Lower leg skin (tissue), 3 donors: ENCODE measurements at regions not wholly inside any gene's neighbourhood (a gene's known extent, or its start where the extent isn't known, plus 50 kb on each side); places are given as distances from the start of the nearest gene placed in this dataset.

Source experiments
- CTCF ChIP-seq, 3 donors: fragments of 450-650 bp; IDR thresholded peaks; one replicate each; pipeline ENCODE4 v1.5.1; 2016; ENCODE audit warnings: antibody characterized with exemption in 3 of 3, mild to moderate bottlenecking in 3 of 3, moderate library complexity in 2 of 3
- POLR2A ChIP-seq, 2 donors: fragments of 450-650 bp; IDR thresholded peaks; one replicate each; pipeline ENCODE4 v1.6.1; 2016 to 2017; ENCODE audit warnings: antibody characterized with exemption in 2 of 2, mild to moderate bottlenecking in 1 of 2, moderate library complexity in 1 of 2

- no peak for TF ChIP-seq CTCF (IDR thresholded peaks at IDR 0.05)
- TF ChIP-seq POLR2A (IDR thresholded peaks at IDR 0.05) = no peak
Measured at GRCh38 chr7:93778384-93778783, 112.2 kb downstream of the TFPI2 start.
